ENCODE measurements at regions not wholly inside any gene's neighbourhood (a gene's known extent, or its start where the extent isn't known, plus 50 kb on each side); places are given as distances from the start of the nearest gene placed in this dataset.
"Not testable (repeated sequence)": the region's sequence is repeated elsewhere in the genome, so short reads cannot be mapped to it uniquely, and the experiment has no call there.

- CTCF ChIA-PET: no interaction called here
- no TSS peak for BruUV-seq (replicated peaks)
- no peak overlapping the region for H3K4me3 ChIP-seq (ENCODE audit: low read depth, low read length, poor library complexity, severe bottlenecking)
- H3K9me3 ChIP-seq (ENCODE audit: low read depth, low read length, poor library complexity, severe bottlenecking): peaks cover 8% of the 10 kb centered on the region
- H3K4me1 ChIP-seq (ENCODE audit: insufficient read depth, low read length, poor library complexity, severe bottlenecking): no peaks in the 10 kb centered on the region
- no peak for DNase-seq (ENCODE audit: low spot score)
- H3K36me3 ChIP-seq (ENCODE audit: insufficient read depth, low read length, poor library complexity, severe bottlenecking): no peaks in the 10 kb centered on the region
- H3K27ac ChIP-seq (ENCODE audit: low read depth, low read length, poor library complexity, severe bottlenecking): no peak overlapping the region
- intact Hi-C loops (cut with micrococcal nuclease; ENCODE audit: unreplicated experiment): no loop called here
- H3K27me3 ChIP-seq (replicated peaks; ENCODE audit: insufficient read depth, low read depth, low read length, poor library complexity): no peaks in the 10 kb centered on the region
- no peak for TF ChIP-seq EZH2 (IDR thresholded peaks at IDR 0.05; ENCODE audit: borderline replicate concordance, low read depth, low read length, poor library complexity, severe bottlenecking)
- no peak for TF ChIP-seq CTCF (conservative IDR thresholded peaks at IDR 0.05; ENCODE audit: low read depth, low read length)
- POLR2A ChIA-PET (ENCODE audit: low non-redundant PET): no interaction called here
Measured at GRCh38 chr10:65670087-65670486, 1255.7 kb upstream of the LRRTM3 start.

- BruUV-seq (replicated peaks): not testable (repeated sequence)
Measured at GRCh38 chr10:65670596-65670995, 1255.2 kb upstream of the LRRTM3 start.

GRCh38 chr10:65675236-65675635 is 1250.6 kb upstream of the LRRTM3 start:
- Histone ChIP-seq H3K4me1 (ENCODE audit: insufficient read depth, low read length, poor library complexity, severe bottlenecking) (no peaks in the 10 kb centered on the region), H3K27me3 (replicated peaks; ENCODE audit: insufficient read depth, low read depth, low read length, poor library complexity) (no peaks in the 10 kb centered on the region), H3K36me3 (ENCODE audit: insufficient read depth, low read length, poor library complexity, severe bottlenecking) (no peaks in the 10 kb centered on the region), H3K4me3 (ENCODE audit: low read depth, low read length, poor library complexity, severe bottlenecking) (no peak overlapping the region), H3K9me3 (ENCODE audit: low read depth, low read length, poor library complexity, severe bottlenecking) (peaks cover 3% of the 10 kb centered on the region), H3K27ac (ENCODE audit: low read depth, low read length, poor library complexity, severe bottlenecking) (no peak overlapping the region)
- intact Hi-C loops (cut with micrococcal nuclease; ENCODE audit: unreplicated experiment): no loop called here
- DNase-seq (ENCODE audit: low spot score): no peak
- CTCF ChIA-PET: no interaction called here
- TF ChIP-seq EZH2 (IDR thresholded peaks at IDR 0.05; ENCODE audit: borderline replicate concordance, low read depth, low read length, poor library complexity, severe bottlenecking) (no peak), CTCF (conservative IDR thresholded peaks at IDR 0.05; ENCODE audit: low read depth, low read length) (no peak)
- POLR2A ChIA-PET (ENCODE audit: low non-redundant PET): no interaction called here
- no TSS peak for BruUV-seq (replicated peaks)

More at GRCh38 chr10:65670596-65670995, 1255.2 kb upstream of the LRRTM3 start:
- intact Hi-C loops (cut with micrococcal nuclease; ENCODE audit: unreplicated experiment); H3K4me3 ChIP-seq (ENCODE audit: low read depth, low read length, poor library complexity, severe bottlenecking); CTCF ChIA-PET; H3K27ac ChIP-seq (ENCODE audit: low read depth, low read length, poor library complexity, severe bottlenecking); DNase-seq (ENCODE audit: low spot score); POLR2A ChIA-PET (ENCODE audit: low non-redundant PET); H3K27me3 ChIP-seq (replicated peaks; ENCODE audit: insufficient read depth, low read depth, low read length, poor library complexity); H3K4me1 ChIP-seq (ENCODE audit: insufficient read depth, low read length, poor library complexity, severe bottlenecking); H3K36me3 ChIP-seq (ENCODE audit: insufficient read depth, low read length, poor library complexity, severe bottlenecking); H3K9me3 ChIP-seq (ENCODE audit: low read depth, low read length, poor library complexity, severe bottlenecking): not testable (repeated sequence)

- no peak for DNase-seq (ENCODE audit: low spot score)
- BruUV-seq (replicated peaks): no TSS peak
- Histone ChIP-seq H3K36me3 (ENCODE audit: insufficient read depth, low read length, poor library complexity, severe bottlenecking) (no peaks in the 10 kb centered on the region), H3K27me3 (replicated peaks; ENCODE audit: insufficient read depth, low read depth, low read length, poor library complexity) (no peaks in the 10 kb centered on the region), H3K4me3 (ENCODE audit: low read depth, low read length, poor library complexity, severe bottlenecking) (no peak overlapping the region), H3K4me1 (ENCODE audit: insufficient read depth, low read length, poor library complexity, severe bottlenecking) (no peaks in the 10 kb centered on the region), H3K9me3 (ENCODE audit: low read depth, low read length, poor library complexity, severe bottlenecking) (no peaks in the 10 kb centered on the region), H3K27ac (ENCODE audit: low read depth, low read length, poor library complexity, severe bottlenecking) (no peak overlapping the region)
- intact Hi-C loops (cut with micrococcal nuclease; ENCODE audit: unreplicated experiment): no loop called here
- POLR2A ChIA-PET (ENCODE audit: low non-redundant PET): no interaction called here
- CTCF ChIA-PET: no interaction called here
- TF ChIP-seq EZH2 (IDR thresholded peaks at IDR 0.05; ENCODE audit: borderline replicate concordance, low read depth, low read length, poor library complexity, severe bottlenecking) (no peak), CTCF (conservative IDR thresholded peaks at IDR 0.05; ENCODE audit: low read depth, low read length) (no peak)
Measured at GRCh38 chr10:65684896-65685295, 1240.9 kb upstream of the LRRTM3 start.

Measured in A673 (cell line).